IPS DF 6.9 (cell line): ENCODE measurements at regions not wholly inside any gene's neighbourhood (a gene's known extent, or its start where the extent isn't known, plus 50 kb on each side); places are given as distances from the start of the nearest gene placed in this dataset.

Source experiments
- DNase-seq: peaks from one replicate; pipeline ENCODE4 v3.0.0-alpha.2; 2013; ENCODE audit warnings: low read depth, low spot score
- H3K27ac ChIP-seq: one replicate; pipeline ENCODE4 v1.5.1; 2013; ENCODE audit warnings: low read length, control low read depth
- H3K27me3 ChIP-seq: 2 replicates; pipeline ENCODE4 v1.6.1; 2013; ENCODE audit warnings: mild to moderate bottlenecking, low read length; ENCODE audit not compliant: control insufficient read depth, insufficient read depth
- H3K36me3 ChIP-seq: 2 replicates; pipeline ENCODE4 v1.6.1; 2013; ENCODE audit warnings: low read length; ENCODE audit not compliant: control insufficient read depth, insufficient read depth
- H3K4me1 ChIP-seq: 2 replicates; pipeline ENCODE4 v1.6.1; 2013; ENCODE audit warnings: low read length; ENCODE audit not compliant: control insufficient read depth, insufficient read depth
- H3K4me3 ChIP-seq: 2 replicates; pipeline ENCODE4 v1.5.1; 2013; ENCODE audit warnings: mild to moderate bottlenecking, low read length
- H3K9me3 ChIP-seq: 2 replicates; pipeline ENCODE4 v1.6.1; 2013; ENCODE audit warnings: low read length, inconsistent platforms; ENCODE audit not compliant: control insufficient read depth, insufficient read depth
- WGBS: extraction: QIAGEN DNeasy Blood & Tissue Kit; methylation state at CpG from one replicate; pipeline ENCODE4 v1.1.7; 2013; ENCODE audit warnings: mixed read lengths, missing lambda C conversion rate; ENCODE audit not compliant: insufficient read length, insufficient coverage; 5-methylcytosine and 5-hydroxymethylcytosine counted together

DNA sequence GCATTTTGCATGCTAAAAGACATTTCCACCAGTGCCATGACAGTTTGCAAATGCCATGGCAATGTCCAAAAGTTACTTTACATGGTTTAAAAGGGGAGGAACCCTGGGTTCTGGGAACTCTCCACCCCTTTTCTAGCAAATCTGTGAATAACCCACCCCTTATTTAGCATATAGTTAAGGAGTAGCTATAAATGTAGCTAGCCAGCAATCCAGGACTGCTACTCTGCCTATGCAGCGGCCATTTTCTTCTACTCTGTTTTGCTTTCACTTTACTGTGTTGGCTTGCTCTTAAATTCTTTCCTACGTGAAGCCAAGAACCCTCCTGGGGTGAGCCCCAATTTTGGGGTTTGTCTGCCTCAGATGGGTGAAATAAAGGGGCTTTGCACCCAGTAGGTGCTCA, 141.0 kb downstream of the PTPN11 start:
- H3K27ac ChIP-seq: no peak overlapping the region
- H3K27me3 ChIP-seq: no peaks in the 10 kb centered on the region
- no peaks in the 10 kb centered on the region for H3K4me1 ChIP-seq
- no CpG with 5 or more reads among the region's 2 CpGs for WGBS
- H3K9me3 ChIP-seq: no peaks in the 10 kb centered on the region
- no peak for DNase-seq
- H3K36me3 ChIP-seq: no peaks in the 10 kb centered on the region
- H3K4me3 ChIP-seq: no peak overlapping the region

- WGBS: no CpG with 5 or more reads among the region's 11 CpGs
- no peaks in the 10 kb centered on the region for H3K27me3 ChIP-seq
- no peak for DNase-seq
- H3K4me3 ChIP-seq: no peak overlapping the region
- H3K4me1 ChIP-seq: no peaks in the 10 kb centered on the region
- no peaks in the 10 kb centered on the region for H3K9me3 ChIP-seq
- H3K36me3 ChIP-seq: no peaks in the 10 kb centered on the region
- H3K27ac ChIP-seq: no peak overlapping the region
Observed at GRCh38 chr12:112564160-112564784, 145.5 kb downstream of the PTPN11 start.

GRCh38 chr12:112568641-112569040, 149.9 kb downstream of the PTPN11 start:
- no CpG with 5 or more reads among the region's 2 CpGs for WGBS
- no peak overlapping the region for H3K27ac ChIP-seq
- DNase-seq: no peak
- H3K9me3 ChIP-seq: no peaks in the 10 kb centered on the region
- H3K4me3 ChIP-seq: no peak overlapping the region
- H3K36me3 ChIP-seq: no peaks in the 10 kb centered on the region
- H3K27me3 ChIP-seq: peaks cover 5% of the 10 kb centered on the region; the same call in 1 of the 2 replicates
- no peaks in the 10 kb centered on the region for H3K4me1 ChIP-seq

- Histone ChIP-seq H3K9me3 (no peaks in the 10 kb centered on the region), H3K27me3 (peaks cover 15% of the 10 kb centered on the region; the same call in 1 of the 2 replicates), H3K4me3 (no peak overlapping the region), H3K36me3 (no peaks in the 10 kb centered on the region), H3K4me1 (no peaks in the 10 kb centered on the region), H3K27ac (no peak overlapping the region)
- no CpG with 5 or more reads among the region's 7 CpGs for WGBS
- no peak for DNase-seq
Observed at GRCh38 chr12:112570096-112570495, 151.3 kb downstream of the PTPN11 start.

GRCh38 chr12:112573141-112573540, 154.4 kb downstream of the PTPN11 start:
- H3K36me3 ChIP-seq: no peaks in the 10 kb centered on the region
- H3K27me3 ChIP-seq: peaks cover 25% of the 10 kb centered on the region
- WGBS: no CpG with 5 or more reads among the region's 2 CpGs
- no peak for DNase-seq
- no peak overlapping the region for H3K27ac ChIP-seq
- H3K9me3 ChIP-seq: no peaks in the 10 kb centered on the region
- H3K4me1 ChIP-seq: no peaks in the 10 kb centered on the region
- no peak overlapping the region for H3K4me3 ChIP-seq

DNA sequence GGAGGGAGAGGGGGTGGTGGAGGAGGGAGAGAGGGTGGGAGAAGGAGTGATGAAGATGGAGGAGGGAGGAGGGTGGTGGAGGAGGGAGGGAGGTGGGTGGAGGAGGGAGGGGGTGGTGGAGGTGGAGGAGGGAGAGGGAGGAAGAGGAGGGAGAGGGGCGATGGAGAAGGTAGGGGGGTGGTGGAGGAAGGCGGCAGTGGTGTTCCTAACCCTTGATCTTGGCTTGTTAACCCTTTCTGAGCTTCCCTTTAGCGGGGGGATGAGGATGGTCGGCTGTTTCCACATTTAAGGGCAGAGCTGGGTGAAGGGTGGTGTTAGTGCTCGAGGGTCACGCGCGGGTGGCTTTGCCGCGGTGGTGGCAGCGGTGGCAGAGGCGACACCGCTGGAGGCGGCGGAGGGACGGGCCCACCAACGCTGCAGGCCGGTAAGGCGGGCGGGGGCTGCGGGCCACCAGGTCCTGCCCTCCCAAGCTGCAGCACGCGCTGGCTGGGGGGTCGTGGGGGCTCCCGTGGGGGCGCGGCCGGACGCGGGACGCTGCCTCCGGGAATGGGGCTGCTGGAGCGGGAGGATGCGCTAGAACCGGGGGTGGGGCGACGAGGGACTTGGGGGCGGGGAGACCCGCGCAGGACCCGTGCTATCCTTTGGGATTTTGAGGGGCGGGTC, 156.3 kb downstream of the PTPN11 start:
- WGBS: no CpG with 5 or more reads among the region's 42 CpGs
- Histone ChIP-seq H3K4me1 (0 out of 2 replicates have a peak, but pooled peaks cover 1% of the 10 kb centered on the region), H3K27ac (no peak overlapping the region), H3K27me3 (peaks cover 28% of the 10 kb centered on the region), H3K9me3 (no peaks in the 10 kb centered on the region), H3K4me3 (peak overlapping the region; percentile 40; the same call in 1 of the 2 replicates), H3K36me3 (no peaks in the 10 kb centered on the region)
- no peak for DNase-seq

DNA sequence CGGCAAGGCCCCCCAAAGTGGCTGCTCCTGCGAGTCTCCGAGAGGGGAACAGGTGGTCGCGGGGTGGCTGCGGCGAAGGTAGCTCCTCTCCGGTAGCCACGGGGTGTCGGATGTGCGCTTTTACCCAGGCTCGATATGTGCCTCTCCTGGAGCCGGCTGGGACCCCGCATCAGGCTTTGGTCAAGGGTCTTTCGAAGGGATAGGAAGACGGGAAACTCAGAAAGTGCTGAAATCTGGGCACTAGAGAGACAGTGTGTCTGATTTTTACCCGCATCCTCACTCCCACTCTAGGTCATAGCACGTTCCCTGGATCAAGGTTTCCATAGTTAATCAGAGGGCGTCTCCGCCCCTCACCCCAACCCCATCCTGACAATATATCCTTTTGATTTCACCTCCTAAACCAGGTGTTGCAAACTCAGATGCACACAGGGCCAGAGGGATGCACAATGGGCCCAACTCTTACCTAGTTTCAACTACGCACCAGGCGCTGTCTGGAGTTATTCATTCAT, 156.9 kb downstream of the PTPN11 start:
- Histone ChIP-seq H3K9me3 (no peaks in the 10 kb centered on the region), H3K27me3 (peaks cover 28% of the 10 kb centered on the region), H3K4me3 (peak overlapping the region; percentile 40; the same call in 1 of the 2 replicates), H3K36me3 (no peaks in the 10 kb centered on the region), H3K27ac (no peak overlapping the region), H3K4me1 (0 out of 2 replicates have a peak, but pooled peaks cover 1% of the 10 kb centered on the region)
- no peak for DNase-seq
- WGBS: no CpG with 5 or more reads among the region's 22 CpGs

DNA sequence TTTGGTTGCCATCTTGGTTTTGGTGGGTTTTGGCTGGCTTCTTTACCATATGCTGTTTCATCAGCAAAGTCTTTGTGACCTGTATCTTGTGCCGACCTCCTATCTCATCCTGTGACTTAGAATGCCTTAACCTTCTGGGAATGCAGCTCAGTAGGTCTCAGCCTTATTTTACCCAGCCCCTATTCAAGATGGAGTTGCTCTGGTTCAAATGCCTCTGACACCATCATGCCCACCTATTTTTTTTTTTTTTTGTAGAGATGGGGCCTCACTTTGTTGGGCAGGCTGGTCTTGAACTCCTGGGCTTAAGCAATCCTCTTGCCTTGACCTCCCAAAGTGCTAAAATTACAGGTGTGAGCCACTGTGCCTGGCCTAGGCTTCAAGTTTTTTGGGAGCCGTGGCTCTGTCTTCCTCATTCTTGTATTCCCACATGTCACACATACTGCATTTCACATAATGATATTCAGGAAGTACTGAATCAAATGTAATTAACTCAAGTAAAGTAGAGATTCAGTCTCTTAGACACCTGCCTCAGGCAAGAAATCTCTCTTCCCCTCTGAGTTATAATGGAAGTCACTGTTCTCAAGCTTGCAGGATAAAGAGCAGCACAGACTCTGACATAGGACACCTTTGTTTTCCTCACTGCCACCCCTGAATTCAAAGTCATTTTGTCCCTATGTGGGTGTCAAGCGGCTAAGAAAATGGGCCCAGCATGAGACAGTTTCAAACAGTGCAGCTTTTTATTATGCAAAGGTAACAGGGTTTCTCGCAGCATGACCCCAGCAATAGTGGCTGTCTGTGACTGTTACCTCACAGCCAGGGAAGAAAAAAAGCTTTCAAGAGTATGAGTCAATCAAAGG, 159.0 kb downstream of the PTPN11 start:
- no CpG with 5 or more reads among the region's 4 CpGs for WGBS
- Histone ChIP-seq H3K27ac (no peak overlapping the region), H3K4me1 (0 out of 2 replicates have a peak, but pooled peaks cover 1% of the 10 kb centered on the region), H3K9me3 (no peaks in the 10 kb centered on the region), H3K36me3 (no peaks in the 10 kb centered on the region), H3K27me3 (peaks cover 28% of the 10 kb centered on the region), H3K4me3 (no peak overlapping the region)
- DNase-seq: peak; percentile 78

DNA sequence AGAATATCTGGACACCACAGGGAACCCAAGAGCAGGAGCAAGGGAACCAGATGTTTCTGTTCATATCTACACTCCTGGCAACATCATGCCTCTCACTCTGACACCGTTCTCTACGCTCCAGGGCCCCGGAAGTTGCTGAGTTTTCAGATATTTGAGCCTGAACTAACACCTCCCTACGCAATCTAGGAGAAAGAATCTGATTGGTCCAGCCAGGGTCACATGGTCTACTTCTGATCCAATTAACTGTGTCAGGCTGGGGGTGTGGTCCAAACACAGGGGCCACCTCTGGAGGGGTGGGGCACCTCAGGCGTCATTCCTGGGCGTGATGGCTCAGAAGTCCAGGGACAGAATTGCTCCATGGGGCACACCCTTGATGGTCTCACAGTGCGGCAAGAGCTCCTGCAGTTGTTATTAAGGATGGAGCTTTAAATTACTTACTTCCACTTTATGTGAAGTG, 165.5 kb downstream of the PTPN11 start:
- no peak overlapping the region for H3K4me3 ChIP-seq
- no peak overlapping the region for H3K27ac ChIP-seq
- no peaks in the 10 kb centered on the region for H3K9me3 ChIP-seq
- no peaks in the 10 kb centered on the region for H3K4me1 ChIP-seq
- H3K27me3 ChIP-seq: peaks cover 21% of the 10 kb centered on the region
- DNase-seq: peak; percentile 89
- H3K36me3 ChIP-seq: no peaks in the 10 kb centered on the region
- WGBS: no CpG with 5 or more reads among the region's 7 CpGs

DNA sequence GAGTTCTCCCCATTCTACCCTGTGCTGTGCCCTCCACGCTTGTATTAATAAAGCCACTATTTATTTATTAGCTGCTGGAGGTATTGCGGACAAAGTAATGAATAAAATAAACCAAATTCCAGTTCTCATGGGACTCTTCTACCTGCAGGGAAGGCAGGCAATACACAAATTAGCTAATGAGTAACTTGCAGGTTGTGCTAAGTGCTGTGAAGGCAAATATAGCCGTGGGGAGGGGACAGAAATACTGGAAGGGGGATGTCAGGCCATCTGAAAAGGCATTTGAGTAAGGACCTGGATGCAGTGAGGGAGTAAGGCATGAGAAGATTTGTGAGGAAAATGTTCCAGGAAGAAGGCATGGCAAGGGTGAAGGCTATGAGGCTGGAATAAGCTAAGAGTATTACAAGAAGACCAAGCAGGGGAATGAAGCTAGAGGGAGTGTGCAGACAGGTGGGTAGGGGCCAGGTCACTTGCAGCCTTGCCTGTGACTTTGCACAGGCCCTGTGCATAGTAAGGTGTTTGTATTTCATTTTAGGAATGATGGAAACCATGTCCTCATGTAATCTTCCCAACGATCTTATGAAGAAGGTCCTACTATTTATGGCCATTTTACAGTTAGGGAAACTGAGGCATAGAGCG, 167.5 kb downstream of the PTPN11 start:
- Histone ChIP-seq H3K4me3 (no peak overlapping the region), H3K36me3 (no peaks in the 10 kb centered on the region), H3K9me3 (no peaks in the 10 kb centered on the region), H3K4me1 (0 out of 2 replicates have a peak, but pooled peaks cover 1% of the 10 kb centered on the region), H3K27ac (no peak overlapping the region), H3K27me3 (peaks cover 25% of the 10 kb centered on the region)
- no CpG with 5 or more reads among the region's 5 CpGs for WGBS
- DNase-seq: no peak
